ENCODE measurements at regions not wholly inside any gene's neighbourhood (a gene's known extent, or its start where the extent isn't known, plus 50 kb on each side); places are given as distances from the start of the nearest gene placed in this dataset.

DNA sequence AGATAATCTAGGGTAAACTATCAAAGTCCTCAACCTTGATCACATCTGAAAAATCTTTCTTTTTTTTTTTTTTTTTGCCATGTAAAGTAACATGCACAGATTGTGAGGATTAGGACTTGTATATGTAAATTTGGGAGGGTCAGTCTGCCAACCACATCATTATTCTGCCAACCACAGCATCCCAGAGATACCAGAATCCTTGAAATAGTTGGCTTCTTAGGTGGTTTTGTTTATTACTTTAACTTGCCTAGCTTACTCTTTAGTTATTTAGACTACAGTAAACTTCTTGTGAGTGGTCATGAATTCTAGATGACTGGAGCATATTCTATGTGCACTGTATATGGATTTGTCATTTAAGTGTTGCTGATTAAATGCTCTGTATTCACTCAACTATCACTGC lies 242.1 kb upstream of the RBMS1 start:
- no peak overlapping the region for H3K27ac ChIP-seq
- TF ChIP-seq ZFX (IDR thresholded peaks at IDR 0.05): no peak
- TF ChIP-seq, protein P1, sequence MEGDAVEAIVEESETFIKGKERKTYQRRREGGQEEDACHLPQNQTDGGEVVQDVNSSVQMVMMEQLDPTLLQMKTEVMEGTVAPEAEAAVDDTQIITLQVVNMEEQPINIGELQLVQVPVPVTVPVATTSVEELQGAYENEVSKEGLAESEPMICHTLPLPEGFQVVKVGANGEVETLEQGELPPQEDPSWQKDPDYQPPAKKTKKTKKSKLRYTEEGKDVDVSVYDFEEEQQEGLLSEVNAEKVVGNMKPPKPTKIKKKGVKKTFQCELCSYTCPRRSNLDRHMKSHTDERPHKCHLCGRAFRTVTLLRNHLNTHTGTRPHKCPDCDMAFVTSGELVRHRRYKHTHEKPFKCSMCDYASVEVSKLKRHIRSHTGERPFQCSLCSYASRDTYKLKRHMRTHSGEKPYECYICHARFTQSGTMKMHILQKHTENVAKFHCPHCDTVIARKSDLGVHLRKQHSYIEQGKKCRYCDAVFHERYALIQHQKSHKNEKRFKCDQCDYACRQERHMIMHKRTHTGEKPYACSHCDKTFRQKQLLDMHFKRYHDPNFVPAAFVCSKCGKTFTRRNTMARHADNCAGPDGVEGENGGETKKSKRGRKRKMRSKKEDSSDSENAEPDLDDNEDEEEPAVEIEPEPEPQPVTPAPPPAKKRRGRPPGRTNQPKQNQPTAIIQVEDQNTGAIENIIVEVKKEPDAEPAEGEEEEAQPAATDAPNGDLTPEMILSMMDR (conservative IDR thresholded peaks at IDR 0.05): no peak

GRCh38 chr2:160736148-160737028 lies 242.8 kb upstream of the RBMS1 start:
- TF ChIP-seq, protein P1 (conservative IDR thresholded peaks at IDR 0.05): no peak
- no peak for TF ChIP-seq ZFX (IDR thresholded peaks at IDR 0.05)
- no peak overlapping the region for H3K27ac ChIP-seq

DNA sequence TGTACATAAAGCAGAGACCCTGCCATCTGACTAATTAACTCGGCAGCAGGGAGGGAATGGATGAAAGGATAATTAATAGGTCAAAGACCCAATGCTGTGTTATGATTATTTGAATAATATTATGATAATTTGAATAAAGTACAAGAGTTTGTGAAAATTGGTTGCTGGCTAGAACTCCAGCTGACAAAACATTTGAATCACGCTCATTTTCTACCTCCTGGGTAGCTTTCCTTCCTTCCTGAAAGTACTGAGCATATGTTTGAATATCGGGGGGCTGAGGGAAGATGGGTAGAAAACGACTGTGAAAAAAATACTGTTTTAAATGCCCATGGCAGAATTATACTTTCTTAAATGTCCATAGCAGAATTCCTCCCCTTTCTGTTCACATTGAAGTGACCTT lies 243.6 kb upstream of the RBMS1 start:
- TF ChIP-seq, protein P1 (conservative IDR thresholded peaks at IDR 0.05): no peak
- no peak for TF ChIP-seq ZFX (IDR thresholded peaks at IDR 0.05)
- H3K27ac ChIP-seq: no peak overlapping the region

- TF ChIP-seq ZFX (IDR thresholded peaks at IDR 0.05): no peak
- TF ChIP-seq, protein P1 (conservative IDR thresholded peaks at IDR 0.05): no peak
Measured at GRCh38 chr2:160741271-160741670, 247.7 kb upstream of the RBMS1 start.

GRCh38 chr2:160741815-160742214 lies 248.2 kb upstream of the RBMS1 start:
- no peak for TF ChIP-seq ZFX (IDR thresholded peaks at IDR 0.05)
- TF ChIP-seq, protein P1 (conservative IDR thresholded peaks at IDR 0.05): no peak
- H3K27ac ChIP-seq: no peak overlapping the region

More at GRCh38 chr2:160741271-160741670, 247.7 kb upstream of the RBMS1 start:
- H3K27ac ChIP-seq: no peak overlapping the region

DNA sequence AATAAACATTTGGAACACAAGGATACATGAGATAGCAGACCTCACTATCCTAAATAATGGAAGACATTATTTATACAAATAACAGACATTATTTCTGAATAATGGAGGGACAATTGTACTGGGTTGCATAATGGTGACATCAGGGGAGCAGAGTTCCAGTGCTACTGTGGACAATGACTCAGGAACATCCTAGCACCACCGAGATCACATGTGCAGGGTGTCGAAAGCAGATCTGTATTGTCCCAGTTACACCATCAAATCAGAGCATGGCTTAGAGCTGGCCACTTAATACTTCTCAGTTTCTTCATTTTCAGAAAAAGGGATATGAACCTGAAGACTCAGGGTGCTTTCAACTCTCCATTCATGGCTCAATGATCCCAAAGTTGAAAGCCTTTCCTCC lies 249.1 kb upstream of the RBMS1 start:
- no peak for TF ChIP-seq ZFX (IDR thresholded peaks at IDR 0.05)
- TF ChIP-seq, protein P1 (conservative IDR thresholded peaks at IDR 0.05): no peak
- no peak overlapping the region for H3K27ac ChIP-seq

DNA sequence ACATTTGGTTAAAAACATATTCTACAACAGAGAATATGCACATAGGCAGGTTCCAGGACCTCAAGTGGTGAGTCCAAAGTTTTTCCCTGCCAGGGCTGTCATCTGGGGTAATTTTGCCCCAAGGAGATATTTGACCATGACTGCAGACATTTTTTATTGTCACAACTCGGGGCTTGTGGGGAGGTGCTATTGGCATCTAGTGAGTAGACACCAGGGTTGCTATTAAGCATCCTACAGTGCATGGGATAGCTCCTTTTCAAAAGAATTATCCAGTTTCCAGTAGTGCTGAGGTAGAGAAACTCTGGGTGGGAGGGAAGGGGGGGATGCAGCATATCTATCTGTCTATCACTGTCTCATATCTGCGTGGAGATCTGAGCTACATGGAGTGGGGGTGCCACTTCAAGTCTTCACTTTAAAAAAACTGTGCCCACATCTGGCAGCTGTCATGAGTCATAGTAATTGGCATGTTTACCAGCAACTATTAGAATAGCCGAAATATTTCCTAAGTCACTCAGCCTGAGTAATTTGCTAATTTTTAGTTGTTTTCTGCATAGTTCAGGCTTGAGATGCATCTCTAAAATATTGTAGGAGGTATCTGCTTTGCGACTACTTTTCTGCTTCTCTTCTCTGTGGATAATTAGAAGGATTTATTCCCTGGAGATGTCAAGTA lies 254.0 kb upstream of the RBMS1 start:
- TF ChIP-seq ZFX (IDR thresholded peaks at IDR 0.05): no peak
- TF ChIP-seq, protein P1 (conservative IDR thresholded peaks at IDR 0.05): no peak

More for the DNA sequence above, 254.0 kb upstream of the RBMS1 start:
- no peak overlapping the region for H3K27ac ChIP-seq

Data from C4-2B (cell line).